ENCODE measurements at regions not wholly inside any gene's neighbourhood (a gene's known extent, or its start where the extent isn't known, plus 50 kb on each side); places are given as distances from the start of the nearest gene placed in this dataset.

DNA sequence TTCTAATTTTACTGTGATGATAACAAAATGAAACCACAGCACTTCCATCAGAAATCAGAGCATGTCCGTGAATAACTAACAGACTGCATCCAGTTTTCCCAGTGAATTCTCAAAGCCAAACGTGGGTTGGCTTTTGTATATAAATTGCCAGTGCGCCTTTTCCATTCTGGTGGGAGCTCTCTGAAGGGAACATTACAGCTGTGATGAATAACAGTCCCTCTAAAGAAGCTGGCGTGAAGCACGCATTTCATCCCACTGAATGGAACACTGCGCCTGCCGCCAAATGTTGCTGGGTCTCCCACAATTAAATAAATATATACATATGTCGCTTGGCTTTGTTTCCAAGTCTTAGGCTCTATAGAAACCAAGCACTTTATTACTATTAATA is 113.0 kb upstream of the PFN2 start:
- H3K36me3 ChIP-seq (ENCODE audit: control insufficient read depth, insufficient read depth, low read length) = no peaks in the 10 kb centered on the region
- H3K4me3 ChIP-seq (replicated peaks in 1 of 4; ENCODE audit: control extremely low read depth in 1 of 4, insufficient read depth in 1 of 4, low read depth in 3 of 4, low read length in 4 of 4) = peak overlapping the region; percentile 41 to 67 (median 52)
- peak overlapping the region; percentile 22 for H2AFZ ChIP-seq (ENCODE audit: low read length)
- no peaks in the 10 kb centered on the region for H3K27me3 ChIP-seq (ENCODE audit: control insufficient read depth, insufficient read depth, low read length)
- DNase-seq (ENCODE audit: low read depth in 2 of 2) = peak; percentile 79 to 85
- H3K4me1 ChIP-seq (ENCODE audit: control insufficient read depth, extremely low read depth, insufficient read depth, low read length) = peaks cover 20% of the 10 kb centered on the region
- peak overlapping the region; percentile 59 for H3K4me2 ChIP-seq (ENCODE audit: extremely low read depth, insufficient read depth, low read length)
- TF ChIP-seq, protein P1, sequence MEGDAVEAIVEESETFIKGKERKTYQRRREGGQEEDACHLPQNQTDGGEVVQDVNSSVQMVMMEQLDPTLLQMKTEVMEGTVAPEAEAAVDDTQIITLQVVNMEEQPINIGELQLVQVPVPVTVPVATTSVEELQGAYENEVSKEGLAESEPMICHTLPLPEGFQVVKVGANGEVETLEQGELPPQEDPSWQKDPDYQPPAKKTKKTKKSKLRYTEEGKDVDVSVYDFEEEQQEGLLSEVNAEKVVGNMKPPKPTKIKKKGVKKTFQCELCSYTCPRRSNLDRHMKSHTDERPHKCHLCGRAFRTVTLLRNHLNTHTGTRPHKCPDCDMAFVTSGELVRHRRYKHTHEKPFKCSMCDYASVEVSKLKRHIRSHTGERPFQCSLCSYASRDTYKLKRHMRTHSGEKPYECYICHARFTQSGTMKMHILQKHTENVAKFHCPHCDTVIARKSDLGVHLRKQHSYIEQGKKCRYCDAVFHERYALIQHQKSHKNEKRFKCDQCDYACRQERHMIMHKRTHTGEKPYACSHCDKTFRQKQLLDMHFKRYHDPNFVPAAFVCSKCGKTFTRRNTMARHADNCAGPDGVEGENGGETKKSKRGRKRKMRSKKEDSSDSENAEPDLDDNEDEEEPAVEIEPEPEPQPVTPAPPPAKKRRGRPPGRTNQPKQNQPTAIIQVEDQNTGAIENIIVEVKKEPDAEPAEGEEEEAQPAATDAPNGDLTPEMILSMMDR (conservative IDR thresholded peaks at IDR 0.05 in 1 of 2, IDR thresholded peaks at IDR 0.05 in 1 of 2; ENCODE audit: low read depth in 1 of 2, low read length in 2 of 2) = no peak
- no peak for TF ChIP-seq EZH2 (IDR thresholded peaks at IDR 0.05; ENCODE audit: low read length, missing control alignments)
- H3K79me2 ChIP-seq (ENCODE audit: control insufficient read depth, insufficient read depth, low read length) = no peaks in the 10 kb centered on the region
- no peak overlapping the region for H3K9ac ChIP-seq (ENCODE audit: insufficient read depth, low read length)
- H3K9me3 ChIP-seq (ENCODE audit: control insufficient read depth, insufficient read depth, low read depth, low read length) = no peaks in the 10 kb centered on the region
- H4K20me1 ChIP-seq (ENCODE audit: control insufficient read depth, extremely low read depth, insufficient read depth, low read length) = no peaks in the 10 kb centered on the region
- H3K27ac ChIP-seq (ENCODE audit: insufficient read depth, low read length) = peak overlapping the region; percentile 15

DNA sequence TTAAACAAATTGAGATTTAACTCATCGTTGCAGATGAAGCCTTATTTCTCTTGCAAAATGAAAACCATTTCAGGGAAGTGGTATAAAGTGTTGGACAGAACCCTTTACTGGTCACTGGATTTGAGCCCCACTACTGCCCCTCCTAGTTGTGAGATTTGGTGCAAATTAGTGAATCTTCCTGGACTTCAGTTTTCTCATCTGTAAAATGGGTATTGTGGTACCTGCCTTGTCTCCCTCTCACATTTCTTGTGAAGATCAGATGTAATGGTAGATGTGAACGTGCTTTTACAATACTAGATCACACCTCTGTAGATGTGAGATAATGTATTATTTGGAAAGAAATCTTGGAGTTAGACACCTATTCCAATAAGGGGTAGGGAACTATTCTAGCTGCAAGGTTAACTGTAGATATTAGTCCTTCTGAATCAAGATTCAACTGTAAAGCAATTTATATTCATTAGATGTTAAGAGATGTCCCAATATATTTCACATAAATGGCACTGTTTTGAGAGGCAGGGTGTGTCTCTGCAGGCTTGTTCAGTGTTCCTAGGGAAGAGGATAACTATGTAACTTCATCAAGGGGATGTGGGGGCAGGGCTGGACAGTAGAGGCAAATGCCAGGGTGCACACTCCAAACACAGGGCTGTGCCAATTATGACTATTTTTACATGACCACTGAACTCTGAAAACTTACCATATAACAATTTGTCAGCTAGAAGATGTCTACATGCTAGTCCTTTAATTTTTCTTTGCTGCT is 112.4 kb upstream of the PFN2 start:
- Histone ChIP-seq H3K36me3 (ENCODE audit: control insufficient read depth, insufficient read depth, low read length) (no peaks in the 10 kb centered on the region), H3K79me2 (ENCODE audit: control insufficient read depth, insufficient read depth, low read length) (no peaks in the 10 kb centered on the region), H4K20me1 (ENCODE audit: control insufficient read depth, extremely low read depth, insufficient read depth, low read length) (no peaks in the 10 kb centered on the region), H3K4me1 (ENCODE audit: control insufficient read depth, extremely low read depth, insufficient read depth, low read length) (peaks cover 23% of the 10 kb centered on the region), H3K27ac (ENCODE audit: insufficient read depth, low read length) (peak overlapping the region; percentile 15), H2AFZ (ENCODE audit: low read length) (peak overlapping the region; percentile 22), H3K27me3 (ENCODE audit: control insufficient read depth, insufficient read depth, low read length) (no peaks in the 10 kb centered on the region), H3K9ac (ENCODE audit: insufficient read depth, low read length) (no peak overlapping the region), H3K4me2 (ENCODE audit: extremely low read depth, insufficient read depth, low read length) (peak overlapping the region; percentile 59), H3K4me3 (replicated peaks in 1 of 4; ENCODE audit: control extremely low read depth in 1 of 4, insufficient read depth in 1 of 4, low read depth in 3 of 4, low read length in 4 of 4) (peak overlapping the region; percentile 41 to 67 (median 52)), H3K9me3 (ENCODE audit: control insufficient read depth, insufficient read depth, low read depth, low read length) (no peaks in the 10 kb centered on the region)
- no peak for TF ChIP-seq EZH2 (IDR thresholded peaks at IDR 0.05; ENCODE audit: low read length, missing control alignments)
- TF ChIP-seq, protein P1 (conservative IDR thresholded peaks at IDR 0.05 in 1 of 2, IDR thresholded peaks at IDR 0.05 in 1 of 2; ENCODE audit: low read depth in 1 of 2, low read length in 2 of 2) = no peak
- DNase-seq (ENCODE audit: low read depth in 2 of 2) = no peak

DNA sequence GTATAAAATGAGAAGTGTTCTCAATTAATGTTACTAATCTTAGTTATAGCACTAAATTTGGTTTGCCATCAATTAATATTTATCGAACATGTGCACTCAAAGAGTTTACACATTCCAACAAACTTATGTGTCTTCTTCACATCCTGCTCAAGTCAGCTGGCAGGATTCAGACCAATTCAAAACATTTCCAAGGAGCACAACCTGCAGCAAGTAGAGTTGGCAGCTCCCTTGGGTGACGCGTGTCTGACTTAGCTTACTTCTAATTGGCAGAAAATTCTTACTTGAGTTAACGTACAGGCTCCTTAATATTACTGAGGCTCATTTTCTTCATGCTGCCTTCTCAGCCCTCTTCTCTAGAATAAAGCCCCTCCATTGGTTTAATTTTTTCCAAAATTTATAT is 110.4 kb upstream of the PFN2 start:
- Histone ChIP-seq H3K27ac (ENCODE audit: insufficient read depth, low read length) (peak overlapping the region; percentile 86), H3K27me3 (ENCODE audit: control insufficient read depth, insufficient read depth, low read length) (no peaks in the 10 kb centered on the region), H3K9me3 (ENCODE audit: control insufficient read depth, insufficient read depth, low read depth, low read length) (peaks cover 2% of the 10 kb centered on the region), H3K4me3 (replicated peaks in 1 of 4; ENCODE audit: control extremely low read depth in 1 of 4, insufficient read depth in 1 of 4, low read depth in 3 of 4, low read length in 4 of 4) (no peak overlapping the region), H3K36me3 (ENCODE audit: control insufficient read depth, insufficient read depth, low read length) (no peaks in the 10 kb centered on the region), H3K4me2 (ENCODE audit: extremely low read depth, insufficient read depth, low read length) (no peak overlapping the region), H2AFZ (ENCODE audit: low read length) (no peak overlapping the region), H3K9ac (ENCODE audit: insufficient read depth, low read length) (no peak overlapping the region), H3K4me1 (ENCODE audit: control insufficient read depth, extremely low read depth, insufficient read depth, low read length) (peaks cover 23% of the 10 kb centered on the region), H4K20me1 (ENCODE audit: control insufficient read depth, extremely low read depth, insufficient read depth, low read length) (no peaks in the 10 kb centered on the region), H3K79me2 (ENCODE audit: control insufficient read depth, insufficient read depth, low read length) (no peaks in the 10 kb centered on the region)
- TF ChIP-seq, protein P1 (conservative IDR thresholded peaks at IDR 0.05 in 1 of 2, IDR thresholded peaks at IDR 0.05 in 1 of 2; ENCODE audit: low read depth in 1 of 2, low read length in 2 of 2) = no peak
- no peak for TF ChIP-seq EZH2 (IDR thresholded peaks at IDR 0.05; ENCODE audit: low read length, missing control alignments)
- peak; percentile 63 to 92 for DNase-seq (ENCODE audit: low read depth in 2 of 2)

Measured in fibroblast of lung (primary cell).